GM21423 (cell line): ENCODE measurements at regions not wholly inside any gene's neighbourhood (a gene's known extent, or its start where the extent isn't known, plus 50 kb on each side); places are given as distances from the start of the nearest gene placed in this dataset.

ENCODE experiments used
- ATAC-seq: cut with Tn5 transposase; IDR thresholded peaks from one replicate; pipeline ENCODE4 v1.9.1; 2021; ENCODE audit warnings: mild to moderate bottlenecking, moderate library complexity; ENCODE audit not compliant: unreplicated experiment

GRCh38 chr7:106196460-106197021 is 84.4 kb upstream of the SYPL1 start:
- ATAC-seq = no peak

GRCh38 chr7:106193661-106194060 is 81.5 kb upstream of the SYPL1 start:
- no peak for ATAC-seq

- no peak for ATAC-seq
Measured at GRCh38 chr7:106190589-106191330, 78.6 kb upstream of the SYPL1 start.

- no peak for ATAC-seq
Measured at GRCh38 chr7:106187613-106188350, 75.7 kb upstream of the SYPL1 start.

- ATAC-seq = no peak
Measured at GRCh38 chr7:106185719-106186118, 73.6 kb upstream of the SYPL1 start.

GRCh38 chr7:106183952-106184351 is 71.8 kb upstream of the SYPL1 start:
- no peak for ATAC-seq

GRCh38 chr7:106182904-106183303 is 70.8 kb upstream of the SYPL1 start:
- ATAC-seq = no peak

GRCh38 chr7:106181658-106182265 is 69.7 kb upstream of the SYPL1 start:
- no peak for ATAC-seq

GRCh38 chr7:106180721-106181120 is 68.6 kb upstream of the SYPL1 start:
- no peak for ATAC-seq

GRCh38 chr7:106179256-106179655 is 67.1 kb upstream of the SYPL1 start:
- no peak for ATAC-seq

- ATAC-seq = no peak
Measured at GRCh38 chr7:106178593-106179134, 66.6 kb upstream of the SYPL1 start.

GRCh38 chr7:106177738-106178592 is 65.9 kb upstream of the SYPL1 start:
- no peak for ATAC-seq

- no peak for ATAC-seq
Measured at GRCh38 chr7:106177300-106177690, 65.2 kb upstream of the SYPL1 start.

- peak; percentile 68 for ATAC-seq
Measured at GRCh38 chr7:106176414-106177299, 64.5 kb upstream of the SYPL1 start.

- no peak for ATAC-seq
Measured at GRCh38 chr7:106175507-106175906, 63.4 kb upstream of the SYPL1 start.

GRCh38 chr7:106170651-106171050 is 58.5 kb upstream of the SYPL1 start:
- ATAC-seq = no peak

GRCh38 chr7:106169821-106170610 is 57.9 kb upstream of the SYPL1 start:
- ATAC-seq = no peak

GRCh38 chr7:106167439-106168136 is 55.5 kb upstream of the SYPL1 start:
- no peak for ATAC-seq
